HL-60 (cell line): ENCODE measurements at regions not wholly inside any gene's neighbourhood (a gene's known extent, or its start where the extent isn't known, plus 50 kb on each side); places are given as distances from the start of the nearest gene placed in this dataset.

Experiments used
- DNase-seq, 2 experiments: peaks; one replicate each; pipeline ENCODE4 v3.0.0-alpha.2; 2010 to 2020; ENCODE audit warnings: low read depth in 1 of 2, low spot score in 1 of 2
- H3K27ac ChIP-seq: fragments of 250-450 bp; sonication (Bioruptor Pico); replicated peaks from 2 replicates; pipeline ENCODE4 v1.5.1; 2020; ENCODE audit warnings: mild to moderate bottlenecking, moderate library complexity
- H3K27me3 ChIP-seq: fragments of 250-450 bp; sonication (Bioruptor Pico); 2 replicates; pipeline ENCODE4 v1.5.1; 2021; ENCODE audit warnings: mild to moderate bottlenecking, moderate library complexity; ENCODE audit not compliant: insufficient read depth, poor library complexity, severe bottlenecking
- H3K4me3 ChIP-seq: replicated peaks from 2 replicates; pipeline ENCODE4 v1.5.1; 2011; ENCODE audit warnings: mild to moderate bottlenecking, control low read depth, low read length; ENCODE audit not compliant: insufficient read depth
- CTCF ChIP-seq: IDR thresholded peaks from one replicate; pipeline ENCODE4 v1.5.1; 2011; ENCODE audit warnings: low read length, control low read depth, inconsistent platforms; ENCODE audit not compliant: insufficient read depth
- GABPA ChIP-seq: IDR thresholded peaks from 2 replicates; pipeline ENCODE4 v1.6.1; 2012; ENCODE audit warnings: low read depth
- POLR2AphosphoS5 ChIP-seq: IDR thresholded peaks from 2 replicates; pipeline ENCODE4 v1.6.1; 2012; ENCODE audit warnings: low read depth
- REST ChIP-seq: IDR thresholded peaks from 2 replicates; pipeline ENCODE4 v1.6.1; 2012; ENCODE audit warnings: low read depth; ENCODE audit not compliant: insufficient replicate concordance
- SPI1 ChIP-seq: IDR thresholded peaks from 2 replicates; pipeline ENCODE4 v1.6.1; 2012; ENCODE audit warnings: low read depth, mild to moderate bottlenecking, borderline replicate concordance

DNA sequence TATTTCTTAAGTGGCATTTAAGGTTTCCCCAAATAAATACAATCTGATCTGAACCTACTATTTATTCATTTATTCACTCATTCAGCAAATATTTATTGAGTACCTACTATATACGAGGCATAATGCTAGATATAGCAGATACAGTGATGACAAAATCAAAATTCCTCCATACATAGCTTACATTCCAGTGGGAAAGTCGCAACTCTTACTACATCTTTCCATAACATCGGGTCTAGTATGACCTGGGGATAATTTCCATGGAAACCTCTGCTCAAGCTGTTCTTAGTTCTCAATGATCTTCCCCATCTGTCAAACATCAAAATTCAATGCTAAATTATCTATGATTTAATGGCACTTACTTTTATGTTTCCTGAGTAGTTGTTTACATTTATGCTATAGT, 70.8 kb upstream of the PRKACB start:
- no peak for DNase-seq
- Histone ChIP-seq H3K27ac (no peak overlapping the region), H3K4me3 (no peak overlapping the region), H3K27me3 (peaks cover 17% of the 10 kb centered on the region)
- TF ChIP-seq GABPA = no peak
- no peak for TF ChIP-seq POLR2AphosphoS5
- no peak for TF ChIP-seq SPI1
- no peak for TF ChIP-seq CTCF
- no peak for TF ChIP-seq REST

DNA sequence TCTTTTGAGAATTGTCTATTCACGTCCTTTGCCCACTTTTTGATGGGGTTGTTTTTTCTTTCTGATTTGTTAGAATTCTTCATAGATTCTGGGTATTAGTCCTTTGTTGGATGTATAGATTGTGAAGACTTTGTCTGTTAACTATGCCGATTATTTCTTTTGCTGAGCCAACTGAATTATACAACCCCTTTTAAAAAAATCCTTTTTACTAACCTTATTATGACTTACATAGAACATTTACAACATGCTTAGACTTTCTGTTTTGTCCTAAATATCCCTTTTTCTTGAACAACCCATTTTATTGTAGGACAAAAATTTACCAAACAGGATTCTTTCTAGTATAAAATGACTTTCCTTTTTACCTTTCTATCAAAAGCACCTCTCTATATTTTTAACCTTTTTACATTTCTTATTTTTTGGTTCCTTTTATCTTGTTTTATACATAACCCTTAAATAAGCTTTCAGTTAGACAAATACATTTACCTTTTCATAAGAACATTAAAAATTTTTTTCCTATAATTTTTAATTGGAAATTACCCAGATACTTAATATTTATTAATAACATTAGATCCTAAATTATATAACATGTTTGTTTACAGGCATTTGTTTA, 70.4 kb upstream of the TTLL7 start:
- DNase-seq = no peak
- TF ChIP-seq REST (no peak), SPI1 (no peak), POLR2AphosphoS5 (no peak), GABPA (no peak), CTCF (no peak)
- Histone ChIP-seq H3K27me3 (no peaks in the 10 kb centered on the region), H3K27ac (no peak overlapping the region), H3K4me3 (no peak overlapping the region)

DNA sequence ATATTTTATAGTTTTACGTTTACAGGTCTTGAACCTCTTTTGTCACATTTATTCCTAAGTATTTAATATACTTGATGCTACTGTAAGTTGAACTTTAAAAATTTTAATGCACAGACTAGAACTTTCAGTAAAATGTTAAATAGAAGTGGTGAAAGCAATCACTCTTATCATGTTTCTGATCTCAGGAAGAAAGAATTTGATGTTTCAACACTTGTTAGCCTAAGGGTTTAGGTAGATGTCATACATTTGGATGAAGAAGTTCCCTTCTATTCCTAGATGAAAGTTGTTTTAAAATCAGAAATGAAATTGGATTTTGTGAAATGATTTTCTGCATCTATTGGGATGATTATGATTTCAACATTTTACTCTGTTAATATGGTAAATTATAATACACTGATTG, 63.6 kb upstream of the TTLL7 start:
- Histone ChIP-seq H3K4me3 (no peak overlapping the region), H3K27me3 (no peaks in the 10 kb centered on the region), H3K27ac (no peak overlapping the region)
- DNase-seq = no peak
- TF ChIP-seq CTCF (no peak), REST (no peak), GABPA (no peak), SPI1 (no peak), POLR2AphosphoS5 (no peak)
